ENCODE measurements at regions not wholly inside any gene's neighbourhood (a gene's known extent, or its start where the extent isn't known, plus 50 kb on each side); places are given as distances from the start of the nearest gene placed in this dataset.

DNA sequence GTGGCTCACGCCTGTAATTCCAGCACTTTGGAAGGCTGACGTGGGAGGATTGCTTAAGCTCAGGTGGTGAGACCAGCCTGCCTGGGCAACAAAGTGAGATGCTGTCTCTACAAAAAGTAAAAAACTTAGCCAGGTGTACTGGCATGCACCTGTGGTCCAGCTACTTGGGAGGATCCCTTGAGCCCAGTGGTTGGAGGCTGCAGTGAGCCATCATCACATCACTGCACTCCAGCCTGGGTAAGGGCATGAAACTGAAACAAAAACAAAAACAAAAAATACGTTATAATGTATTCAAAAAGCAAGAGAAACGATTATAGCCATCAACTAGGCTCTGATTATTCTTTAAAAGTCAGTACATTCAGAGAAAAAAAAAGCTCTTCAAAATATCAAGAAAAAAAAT is 62.5 kb downstream of the TCF20 start:
- intact Hi-C loops (cut with DNase I) = no loop called here

DNA sequence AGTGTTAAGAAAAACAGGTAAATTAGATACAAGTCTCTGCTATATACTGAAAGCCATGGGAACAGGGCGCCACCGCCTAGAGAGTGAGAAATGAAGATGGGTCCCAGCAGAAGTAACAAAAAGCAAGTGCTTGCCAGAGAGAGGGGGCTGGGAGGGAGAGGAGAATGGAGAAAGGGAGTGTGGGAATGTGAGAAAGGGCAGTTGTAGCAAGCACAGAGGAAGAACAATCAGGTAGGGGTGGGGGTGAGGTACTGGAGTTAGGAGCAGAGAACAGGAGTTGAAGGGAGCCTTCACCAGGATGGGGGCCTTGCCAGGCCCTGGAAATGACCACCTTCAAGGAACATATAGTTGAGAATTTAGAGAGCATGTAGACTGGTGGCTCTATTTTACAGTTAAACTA is 66.8 kb downstream of the TCF20 start:
- 100% methylated on average over 2 of the region's 2 CpGs for WGBS (ENCODE audit: insufficient coverage, low coverage, low lambda C conversion rate, missing lambda C conversion rate)
- Histone ChIP-seq H3K36me3 (no peaks in the 10 kb centered on the region), H3K4me3 (no peak overlapping the region), H3K4me1 (no peaks in the 10 kb centered on the region), H3K9me3 (no peaks in the 10 kb centered on the region), H3K27me3 (no peaks in the 10 kb centered on the region), H3K27ac (no peak overlapping the region)
- TF ChIP-seq POLR2A (IDR thresholded peaks at IDR 0.05) = no peak
- TF ChIP-seq, protein P1, sequence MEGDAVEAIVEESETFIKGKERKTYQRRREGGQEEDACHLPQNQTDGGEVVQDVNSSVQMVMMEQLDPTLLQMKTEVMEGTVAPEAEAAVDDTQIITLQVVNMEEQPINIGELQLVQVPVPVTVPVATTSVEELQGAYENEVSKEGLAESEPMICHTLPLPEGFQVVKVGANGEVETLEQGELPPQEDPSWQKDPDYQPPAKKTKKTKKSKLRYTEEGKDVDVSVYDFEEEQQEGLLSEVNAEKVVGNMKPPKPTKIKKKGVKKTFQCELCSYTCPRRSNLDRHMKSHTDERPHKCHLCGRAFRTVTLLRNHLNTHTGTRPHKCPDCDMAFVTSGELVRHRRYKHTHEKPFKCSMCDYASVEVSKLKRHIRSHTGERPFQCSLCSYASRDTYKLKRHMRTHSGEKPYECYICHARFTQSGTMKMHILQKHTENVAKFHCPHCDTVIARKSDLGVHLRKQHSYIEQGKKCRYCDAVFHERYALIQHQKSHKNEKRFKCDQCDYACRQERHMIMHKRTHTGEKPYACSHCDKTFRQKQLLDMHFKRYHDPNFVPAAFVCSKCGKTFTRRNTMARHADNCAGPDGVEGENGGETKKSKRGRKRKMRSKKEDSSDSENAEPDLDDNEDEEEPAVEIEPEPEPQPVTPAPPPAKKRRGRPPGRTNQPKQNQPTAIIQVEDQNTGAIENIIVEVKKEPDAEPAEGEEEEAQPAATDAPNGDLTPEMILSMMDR (IDR thresholded peaks at IDR 0.05) = no peak
- ATAC-seq = no peak
- DNase-seq = no peak
- intact Hi-C loops (cut with DNase I) = no loop called here

More for the DNA sequence above, 62.5 kb downstream of the TCF20 start:
- no peak for TF ChIP-seq POLR2A (IDR thresholded peaks at IDR 0.05)
- TF ChIP-seq, protein P1 (IDR thresholded peaks at IDR 0.05) = no peak
- Histone ChIP-seq H3K4me1 (no peaks in the 10 kb centered on the region), H3K36me3 (peaks cover 0 to 21% (median 7%) of the 10 kb centered on the region in 4 donors), H3K9me3 (no peaks in the 10 kb centered on the region), H3K27ac (no peak overlapping the region), H3K27me3 (no peaks in the 10 kb centered on the region), H3K4me3 (no peak overlapping the region)
- 68% methylated on average over 4 of the region's 4 CpGs for WGBS (ENCODE audit: insufficient coverage, low coverage, low lambda C conversion rate, missing lambda C conversion rate)
- no peak for ATAC-seq
- DNase-seq = no peak

DNA sequence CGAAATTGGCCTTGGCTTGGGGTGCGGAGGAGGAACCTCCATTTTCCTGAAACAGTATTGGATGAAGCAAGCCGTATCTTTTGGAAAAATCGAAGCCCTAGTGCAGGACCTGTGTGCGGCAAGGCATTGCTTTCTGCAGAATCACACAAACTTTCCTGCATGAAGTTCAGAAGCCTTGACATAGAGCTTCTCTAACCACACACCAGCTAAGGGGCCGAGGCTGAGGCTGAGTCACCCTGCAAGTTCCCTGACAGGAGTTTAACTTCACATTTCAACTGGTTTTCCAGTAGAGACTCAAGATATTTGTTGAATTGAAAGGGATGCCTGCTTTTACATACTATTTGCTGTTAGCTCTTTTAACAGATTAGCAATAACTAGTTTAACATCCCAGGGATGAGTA is 67.8 kb downstream of the TCF20 start:
- Histone ChIP-seq H3K36me3 (no peaks in the 10 kb centered on the region), H3K9me3 (no peaks in the 10 kb centered on the region), H3K27ac (no peak overlapping the region), H3K27me3 (no peaks in the 10 kb centered on the region), H3K4me1 (no peaks in the 10 kb centered on the region), H3K4me3 (no peak overlapping the region)
- TF ChIP-seq, protein P1 (IDR thresholded peaks at IDR 0.05) = no peak
- TF ChIP-seq POLR2A (IDR thresholded peaks at IDR 0.05) = no peak
- intact Hi-C loops (cut with DNase I) = no loop called here
- ATAC-seq (no peak), DNase-seq (no peak)
- 66% methylated on average over 5 of the region's 6 CpGs for WGBS (ENCODE audit: insufficient coverage, low coverage, low lambda C conversion rate, missing lambda C conversion rate)

DNA sequence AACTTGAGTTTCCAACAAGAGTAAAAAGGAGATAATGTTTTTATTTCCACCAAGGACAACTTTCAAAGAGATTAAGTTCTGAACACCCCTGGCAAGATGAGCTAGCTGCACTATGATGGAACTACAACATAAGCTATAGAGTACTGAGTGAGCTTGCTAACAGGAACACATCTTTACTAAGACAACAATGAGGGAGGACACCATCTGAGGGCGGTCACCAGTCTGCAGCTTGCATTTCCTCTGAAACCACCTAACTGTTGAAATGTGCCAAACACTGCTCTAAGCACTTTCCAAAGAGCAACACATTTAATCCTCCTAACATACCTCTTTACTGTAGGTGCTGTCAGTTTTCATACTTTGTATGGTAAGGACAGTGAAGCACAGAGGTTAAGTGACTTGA is 68.4 kb downstream of the TCF20 start:
- Histone ChIP-seq H3K27me3 (no peaks in the 10 kb centered on the region), H3K4me3 (no peak overlapping the region), H3K36me3 (no peaks in the 10 kb centered on the region), H3K4me1 (no peaks in the 10 kb centered on the region), H3K9me3 (no peaks in the 10 kb centered on the region), H3K27ac (no peak overlapping the region)
- ATAC-seq (no peak), DNase-seq (no peak)
- 0% methylated on average over 1 of the region's 1 CpG for WGBS (ENCODE audit: insufficient coverage, low coverage, low lambda C conversion rate, missing lambda C conversion rate)
- intact Hi-C loops (cut with DNase I) = no loop called here
- TF ChIP-seq, protein P1 (IDR thresholded peaks at IDR 0.05) = no peak
- no peak for TF ChIP-seq POLR2A (IDR thresholded peaks at IDR 0.05)

DNA sequence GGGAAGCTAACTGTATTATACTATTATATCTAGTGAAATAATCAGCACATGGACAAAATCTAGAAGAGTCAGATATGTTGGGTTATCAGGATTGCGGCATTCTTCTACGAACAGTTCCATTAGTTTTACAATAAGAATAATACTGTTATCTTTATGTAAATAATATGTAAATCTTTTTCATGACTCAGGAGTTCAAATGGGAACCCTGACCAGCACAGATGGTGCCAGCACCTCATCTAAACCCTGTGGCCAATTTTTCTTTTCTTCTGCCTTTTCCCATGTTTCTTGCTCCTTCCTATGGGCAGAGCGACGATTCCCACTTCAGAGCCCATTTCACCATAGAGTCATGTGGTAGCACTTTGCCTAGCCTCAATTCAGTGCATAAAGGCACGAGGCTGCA is 68.4 kb upstream of the CYP2D6 start:
- DNase-seq (no peak), ATAC-seq (no peak)
- H3K27ac ChIP-seq = no peak overlapping the region
- no peak overlapping the region for H3K4me3 ChIP-seq
- no peaks in the 10 kb centered on the region for H3K4me1 ChIP-seq
- H3K9me3 ChIP-seq = no peaks in the 10 kb centered on the region
- intact Hi-C loops (cut with DNase I) = no loop called here
- TF ChIP-seq POLR2A (IDR thresholded peaks at IDR 0.05) = no peak
- TF ChIP-seq, protein P1 (IDR thresholded peaks at IDR 0.05) = no peak
- no peaks in the 10 kb centered on the region for H3K36me3 ChIP-seq
- no peaks in the 10 kb centered on the region for H3K27me3 ChIP-seq
- 100% methylated on average over 5 of the region's 5 CpGs for WGBS (ENCODE audit: insufficient coverage, low coverage, low lambda C conversion rate, missing lambda C conversion rate)

Measured in right lobe of liver (tissue), 6 donors.